Activated CD8-positive, alpha-beta memory T cell treated with anti-CD3 and anti-CD28 coated beads for 4 hours (primary cell): ENCODE measurements at regions not wholly inside any gene's neighbourhood (a gene's known extent, or its start where the extent isn't known, plus 50 kb on each side); places are given as distances from the start of the nearest gene placed in this dataset.

Experiments used
- DNase-seq, 2 donors: peaks; one replicate each; pipeline ENCODE4 v3.0.0-alpha.2; 2020; ENCODE audit warnings: low read depth in 2 of 2

DNA sequence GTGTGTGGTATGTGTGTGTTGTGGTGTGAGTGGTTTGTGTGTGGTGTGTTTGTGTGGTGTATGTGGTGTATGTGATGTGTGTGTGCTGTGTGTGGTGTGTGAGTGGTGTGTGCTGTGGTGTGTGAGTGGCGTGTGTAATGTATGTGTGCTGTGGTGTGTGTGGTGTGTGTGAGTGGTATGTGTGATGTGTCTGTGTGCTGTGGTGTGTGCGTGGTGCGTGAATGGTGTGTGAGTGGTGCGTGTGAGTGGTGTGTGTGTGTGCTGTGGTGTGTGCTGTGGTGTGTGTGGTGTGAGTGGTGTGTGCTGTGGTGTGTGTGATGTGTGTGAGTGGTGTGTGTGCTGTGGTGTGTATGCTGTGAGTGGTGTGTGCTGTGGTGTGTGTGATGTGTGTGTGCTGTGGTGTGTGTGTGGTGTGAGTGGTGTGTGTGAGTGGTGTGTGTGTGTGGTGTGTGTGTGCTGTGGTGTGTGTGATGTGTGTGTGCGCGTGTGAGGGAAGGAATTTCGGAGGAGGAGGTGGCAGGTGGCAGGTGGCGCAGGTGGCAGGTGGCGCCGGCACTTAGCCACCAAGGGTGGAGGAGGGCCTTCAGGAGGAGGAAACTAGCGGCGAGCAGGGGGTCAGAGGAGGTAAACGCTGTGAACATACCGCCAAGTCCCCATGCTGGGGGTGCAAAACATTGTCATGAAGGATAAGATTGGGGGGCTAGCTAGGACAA lies 191.8 kb downstream of the MELK start:
- no peak for DNase-seq

DNA sequence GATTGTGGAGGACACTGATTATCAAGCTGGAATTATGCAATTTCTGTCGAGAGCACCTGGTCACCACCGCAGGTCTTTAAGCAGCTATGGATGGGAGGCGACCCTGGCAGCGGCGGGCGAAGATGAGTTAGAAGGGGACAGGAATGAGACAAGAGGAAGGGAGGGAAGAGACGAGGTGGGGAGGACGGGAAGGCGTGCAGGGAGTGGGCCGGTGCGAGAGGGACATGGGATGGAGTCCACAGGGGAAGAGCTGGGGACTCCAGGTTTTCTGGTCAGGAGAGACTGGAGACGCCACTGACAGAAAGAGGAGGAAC lies 192.3 kb downstream of the MELK start:
- no peak for DNase-seq

DNA sequence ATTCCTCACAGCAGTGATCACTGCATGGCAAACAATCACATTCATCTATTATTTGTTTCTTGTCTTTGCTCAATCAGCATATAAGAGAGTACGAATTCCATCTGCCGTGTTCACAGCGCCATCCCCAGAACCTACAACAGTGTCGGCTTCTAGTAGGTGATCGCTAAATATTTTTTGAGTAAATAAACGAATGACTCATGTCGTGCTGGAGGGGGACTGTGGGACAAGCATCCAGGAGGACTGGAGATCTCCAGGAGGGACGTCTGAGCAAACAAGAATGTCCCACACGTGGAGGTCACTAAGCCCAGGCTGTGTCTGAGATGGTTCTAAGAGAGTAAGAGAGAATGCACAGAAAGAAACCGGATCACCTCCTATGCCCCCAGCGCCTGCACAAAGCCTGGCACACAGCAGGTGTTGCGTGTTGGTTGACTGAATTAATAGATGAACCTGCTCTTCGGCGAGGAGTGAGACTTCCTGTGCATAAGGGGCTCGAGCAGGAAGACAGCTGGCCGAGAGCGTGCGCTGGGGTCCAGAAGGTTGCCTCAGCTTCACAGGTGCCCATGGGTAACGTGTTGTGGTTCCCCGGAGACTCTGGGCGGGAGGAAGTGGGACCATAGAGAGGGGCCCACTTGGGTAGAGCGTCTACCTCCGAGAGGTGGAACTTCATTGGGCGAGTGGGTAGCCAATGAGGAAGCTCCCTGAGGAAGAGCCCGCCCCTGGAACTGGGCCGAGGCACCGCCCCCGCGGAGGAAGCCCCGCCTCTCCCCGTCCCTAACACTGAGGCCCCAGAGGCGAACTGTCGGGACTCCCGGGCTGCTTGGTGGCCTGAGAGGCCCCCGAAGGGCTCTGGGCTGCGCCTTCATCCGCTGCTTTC lies 193.0 kb downstream of the MELK start:
- DNase-seq, result peak; percentile 75 to 82

DNA sequence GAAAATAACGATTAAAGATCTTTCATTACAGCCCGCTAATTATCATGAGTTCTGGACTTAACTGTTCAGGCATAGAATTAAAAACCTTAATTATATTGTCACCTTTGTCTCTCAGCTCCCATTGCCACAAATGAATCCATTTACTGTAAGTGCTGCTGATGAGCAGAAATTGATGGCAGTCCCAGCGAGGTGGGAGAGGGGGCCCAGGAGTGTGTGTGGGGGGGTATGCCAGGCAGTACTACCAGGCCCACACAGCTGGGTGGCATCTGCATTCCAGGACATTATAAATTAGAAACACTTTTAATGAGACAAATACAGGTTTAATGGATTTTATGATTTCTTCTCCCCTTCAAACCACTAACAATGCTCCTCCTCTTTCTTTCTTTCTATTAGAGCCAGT lies 196.0 kb downstream of the MELK start:
- no peak for DNase-seq

DNA sequence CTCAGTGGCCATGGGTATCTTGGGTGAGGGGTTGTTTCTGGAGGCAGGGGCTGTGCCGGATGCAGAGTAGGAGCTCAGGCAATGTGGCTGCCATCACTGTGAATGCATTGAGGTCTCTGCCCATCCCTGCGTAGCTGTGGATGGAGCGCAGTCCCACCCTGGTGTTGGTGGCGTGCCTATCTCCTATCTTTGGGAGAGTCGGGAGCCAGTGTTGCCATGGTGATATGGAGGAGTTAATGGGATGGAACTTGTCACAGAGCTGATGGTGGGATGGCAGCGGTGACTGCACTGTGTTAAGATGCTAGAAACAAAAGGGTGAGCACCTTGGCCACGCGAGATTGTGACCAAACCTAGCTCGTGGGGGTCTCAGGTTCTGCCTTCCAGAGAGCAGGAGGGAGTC lies 197.3 kb downstream of the MELK start:
- no peak for DNase-seq

DNA sequence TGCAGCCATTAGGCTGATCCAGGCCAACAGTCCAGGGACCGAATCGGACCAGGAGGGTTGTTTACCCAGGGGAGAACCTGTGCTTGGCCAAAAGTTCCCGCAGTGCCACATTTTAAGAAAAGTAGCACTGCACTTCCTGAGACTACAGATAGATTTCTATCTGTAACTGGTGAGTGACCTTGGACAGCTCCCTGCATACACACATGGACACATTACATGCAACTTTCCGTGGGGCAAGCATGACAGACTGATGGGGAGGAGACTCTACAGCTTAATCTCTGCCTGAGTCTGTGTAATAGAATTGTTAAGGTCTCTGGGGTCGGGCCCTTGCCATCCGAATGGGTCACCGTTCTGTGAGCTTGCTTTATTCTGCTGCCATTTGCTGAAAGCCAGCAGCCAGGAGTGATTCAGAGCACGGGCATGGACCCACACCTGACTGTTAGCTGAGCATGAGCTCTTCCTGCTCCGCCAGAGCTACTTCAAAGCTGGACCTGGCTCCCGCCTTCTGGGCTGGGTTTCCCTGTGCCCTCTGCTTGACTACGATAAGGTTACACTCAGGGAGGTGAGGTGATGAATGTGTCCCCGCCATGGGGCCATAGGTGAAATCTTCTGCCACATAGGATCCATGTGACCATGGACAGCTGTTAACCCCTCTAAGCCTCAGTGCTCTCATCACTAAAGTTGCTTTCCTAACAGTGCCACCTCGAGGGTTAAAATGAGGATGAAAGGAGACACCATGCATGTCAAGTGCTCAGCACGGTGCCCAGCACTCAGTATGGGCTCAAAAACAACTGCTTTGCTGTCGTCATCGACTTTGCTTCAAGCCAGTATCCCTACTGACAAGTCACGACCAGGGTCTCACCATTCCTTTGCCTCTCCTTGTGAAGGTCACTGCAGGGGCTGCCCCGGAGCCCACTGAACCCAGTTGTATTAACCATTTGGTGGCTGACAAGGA lies 200.0 kb downstream of the MELK start:
- DNase-seq, result no peak

DNA sequence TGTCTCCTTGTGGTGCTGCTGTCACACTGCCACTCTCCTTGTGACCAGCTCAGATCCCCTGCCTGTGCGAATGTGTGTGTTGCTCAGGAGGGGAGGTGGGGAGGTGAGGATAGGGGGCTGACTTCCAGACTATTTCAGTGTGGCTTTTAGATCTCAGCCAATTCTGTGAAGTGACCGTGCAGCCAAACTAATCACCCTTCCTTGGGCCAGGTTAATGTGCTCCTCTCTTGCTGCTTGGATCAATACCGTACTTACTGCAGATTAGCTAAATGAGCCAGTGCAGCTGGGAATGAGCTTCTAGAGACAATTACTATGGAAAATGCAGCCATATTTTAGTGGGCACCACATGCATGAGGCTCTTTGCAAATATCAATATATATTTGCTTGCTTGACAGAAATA lies 206.0 kb downstream of the MELK start:
- DNase-seq, result no peak

DNA sequence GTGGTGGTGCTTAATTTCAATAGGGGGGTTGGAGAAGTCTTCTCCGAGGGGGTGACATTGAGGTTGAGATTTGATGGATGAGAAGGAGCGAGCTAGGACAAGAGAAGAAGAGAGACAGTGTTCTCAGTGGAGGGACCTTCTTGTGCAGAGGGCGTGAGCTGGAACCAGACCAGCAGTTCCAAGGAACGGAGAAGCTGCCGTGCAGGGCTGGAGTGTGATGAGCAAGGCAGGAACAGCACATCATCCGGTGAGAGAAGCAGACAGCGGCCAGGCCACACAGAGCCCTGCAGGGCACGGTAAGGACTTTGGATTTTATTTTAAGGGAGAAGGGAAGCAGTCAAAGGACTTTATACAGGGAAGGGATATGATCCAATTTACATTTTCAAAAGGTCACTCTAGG lies 206.9 kb downstream of the MELK start:
- no peak for DNase-seq

DNA sequence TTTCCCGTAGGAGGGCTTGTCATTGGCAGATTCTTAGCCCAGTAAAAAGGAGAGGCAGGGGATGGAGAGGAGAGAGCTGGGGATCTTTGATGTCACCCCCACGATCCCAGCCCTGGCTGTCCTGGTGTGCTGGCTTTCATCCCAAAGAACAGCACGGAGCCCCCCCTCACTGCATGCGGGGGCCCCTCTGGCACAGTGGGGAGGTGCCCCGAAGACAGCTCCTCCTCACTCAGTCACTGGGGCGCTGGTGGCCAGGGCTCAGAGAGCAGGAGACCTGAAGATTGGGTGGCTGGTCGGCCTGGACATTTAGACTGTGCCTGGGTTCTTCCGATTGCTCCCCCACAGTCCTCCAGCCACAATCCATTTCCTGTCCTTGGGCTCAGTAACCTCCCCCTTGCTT lies 207.5 kb downstream of the MELK start:
- no peak for DNase-seq

DNA sequence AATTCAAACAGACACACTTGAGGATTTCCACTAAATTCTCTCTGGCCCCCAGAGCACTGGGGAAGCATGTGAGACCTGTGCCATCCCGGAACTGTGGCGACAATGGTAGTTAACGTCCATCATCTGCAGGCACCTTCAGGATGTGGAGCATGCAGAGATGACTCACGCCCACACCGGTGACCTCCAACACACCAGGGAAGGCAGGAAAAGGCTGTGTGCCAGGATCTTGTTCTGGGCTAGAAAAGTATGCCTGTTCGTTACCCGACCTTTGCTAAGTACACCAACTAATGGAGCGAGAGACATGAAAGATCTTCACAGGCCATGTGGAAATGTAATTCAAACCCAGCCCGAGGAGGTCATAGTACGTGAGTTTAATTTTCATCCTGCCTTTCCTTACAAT lies 208.8 kb downstream of the MELK start:
- DNase-seq, result no peak
